NCI-H2196 (cell line): ENCODE measurements at regions not wholly inside any gene's neighbourhood (a gene's known extent, or its start where the extent isn't known, plus 50 kb on each side); places are given as distances from the start of the nearest gene placed in this dataset.

ENCODE experiments used
- DNase-seq: peaks from one replicate; lab custom pipeline; 2025; ENCODE audit not compliant: unreplicated experiment; lab: John Stamatoyannopoulos, UW

GRCh38 chr4:121227341-121227792 is 63.2 kb upstream of the TNIP3 start:
- no peak for DNase-seq

- no peak for DNase-seq
Measured at GRCh38 chr4:121226362-121226761, 62.2 kb upstream of the TNIP3 start.

DNA sequence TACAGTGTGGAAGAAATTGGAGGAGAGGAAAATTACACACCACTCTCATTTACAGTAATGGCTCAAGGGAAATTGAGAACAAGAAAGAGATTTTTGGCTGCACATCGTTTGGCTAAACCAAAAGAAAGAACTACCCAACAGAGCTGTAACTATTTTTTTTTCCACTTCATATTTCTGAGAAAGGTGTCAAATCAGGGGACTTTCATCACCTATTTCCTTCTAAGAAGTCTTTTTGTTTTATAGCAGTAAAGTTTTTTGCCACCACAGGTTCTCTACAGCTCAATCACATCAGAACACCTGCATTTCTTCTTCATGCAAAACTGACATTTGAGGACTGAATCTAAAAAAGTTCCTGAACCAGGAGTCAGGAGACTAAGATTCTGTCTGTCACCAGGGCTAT is 57.5 kb upstream of the TNIP3 start:
- no peak for DNase-seq

DNA sequence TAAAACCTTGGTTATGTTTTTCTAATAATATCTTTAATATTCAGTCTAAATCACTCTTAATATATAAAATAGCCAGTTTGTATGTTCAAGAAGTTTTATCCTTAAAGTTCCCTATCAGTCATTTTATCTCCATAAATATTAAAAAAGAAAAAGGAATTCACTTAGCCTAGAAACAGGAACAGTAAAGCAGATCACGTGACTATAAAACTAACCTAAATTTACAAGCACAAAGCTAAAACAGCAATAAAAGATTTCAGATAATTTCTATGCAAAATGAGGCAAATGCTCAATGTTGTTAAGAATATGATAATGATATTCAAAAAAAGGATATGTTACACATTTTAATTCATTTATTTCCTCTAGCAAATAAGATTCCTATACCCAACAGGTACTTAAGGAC is 57.1 kb upstream of the TNIP3 start:
- no peak for DNase-seq

DNA sequence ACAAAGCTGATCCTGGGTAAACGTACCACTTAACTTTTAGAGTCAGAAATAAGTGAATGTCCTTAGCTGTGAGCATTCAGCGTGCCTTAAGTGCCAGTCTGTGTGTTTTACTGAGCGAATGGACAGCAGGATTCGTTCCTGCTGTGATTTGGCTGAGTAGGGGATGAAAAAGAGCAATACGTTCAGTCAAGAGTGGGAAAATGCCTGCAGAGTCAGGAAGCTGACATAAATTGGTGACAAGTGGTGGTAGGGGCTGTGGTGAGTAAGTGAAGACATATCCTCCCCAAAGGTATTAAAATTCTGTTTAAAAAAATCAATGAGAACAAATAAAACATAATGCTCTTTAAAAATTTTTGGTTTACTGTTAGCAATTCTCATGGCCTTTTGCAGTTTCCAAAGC is 56.6 kb upstream of the TNIP3 start:
- DNase-seq = no peak

GRCh38 chr4:121219227-121219626 is 55.1 kb upstream of the TNIP3 start:
- no peak for DNase-seq

DNA sequence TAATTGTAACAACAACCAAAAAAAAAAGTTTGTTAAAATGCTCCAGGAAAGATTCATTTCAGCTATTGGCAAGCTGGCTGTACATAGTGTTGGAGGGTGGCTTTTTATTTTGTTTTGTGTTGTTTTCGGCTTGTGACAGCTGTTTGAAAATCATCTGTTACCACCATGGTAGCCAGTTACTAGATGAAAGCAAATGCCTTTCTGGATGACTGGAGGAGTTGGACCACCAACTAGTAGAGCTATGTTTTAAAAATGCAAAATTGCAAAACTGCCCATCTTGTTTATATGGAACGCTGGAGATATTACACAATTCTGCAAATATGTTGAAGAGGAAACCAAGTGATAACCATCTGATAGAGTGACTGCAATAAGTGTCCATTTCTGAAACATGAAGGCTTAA is 53.2 kb upstream of the TNIP3 start:
- no peak for DNase-seq

- DNase-seq = no peak
Measured at GRCh38 chr4:121216461-121216860, 52.3 kb upstream of the TNIP3 start.

DNA sequence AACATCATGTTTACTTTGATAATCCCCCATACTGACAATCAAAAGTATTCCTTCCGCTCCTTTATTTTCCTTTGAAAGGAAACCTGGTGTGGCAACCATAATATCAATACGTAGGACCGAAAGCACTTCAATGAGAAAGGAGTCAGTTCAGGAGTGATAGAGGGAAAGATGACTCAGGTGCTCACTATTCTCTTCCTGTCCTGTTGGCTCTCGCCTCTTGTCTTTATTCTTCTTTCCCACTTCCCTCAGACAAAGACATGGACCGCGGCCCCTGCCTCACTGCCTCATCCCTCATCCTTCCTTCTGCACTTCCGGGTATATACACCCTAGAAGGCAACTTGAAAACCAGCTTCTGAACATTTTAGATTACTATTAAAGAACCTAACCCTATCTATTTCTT is 49.8 kb upstream of the TNIP3 start:
- no peak for DNase-seq
